ENCODE measurements at regions not wholly inside any gene's neighbourhood (a gene's known extent, or its start where the extent isn't known, plus 50 kb on each side); places are given as distances from the start of the nearest gene placed in this dataset.
"Not testable (repeated sequence)": the region's sequence is repeated elsewhere in the genome, so short reads cannot be mapped to it uniquely, and the experiment has no call there.

GRCh38 chr2:167781629-167782028 is 465.8 kb downstream of the STK39 start:
- TF ChIP-seq, protein P1, sequence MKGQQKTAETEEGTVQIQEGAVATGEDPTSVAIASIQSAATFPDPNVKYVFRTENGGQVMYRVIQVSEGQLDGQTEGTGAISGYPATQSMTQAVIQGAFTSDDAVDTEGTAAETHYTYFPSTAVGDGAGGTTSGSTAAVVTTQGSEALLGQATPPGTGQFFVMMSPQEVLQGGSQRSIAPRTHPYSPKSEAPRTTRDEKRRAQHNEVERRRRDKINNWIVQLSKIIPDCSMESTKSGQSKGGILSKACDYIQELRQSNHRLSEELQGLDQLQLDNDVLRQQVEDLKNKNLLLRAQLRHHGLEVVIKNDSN (IDR thresholded peaks at IDR 0.05; ENCODE audit: borderline replicate concordance, low read depth): not testable (repeated sequence)
- not testable (repeated sequence) for TF ChIP-seq EP300 (IDR thresholded peaks at IDR 0.05; ENCODE audit: borderline replicate concordance in 1 of 2, low read depth in 1 of 2, low read length in 1 of 2); CTCF (IDR thresholded peaks at IDR 0.05); POLR2AphosphoS5 (IDR thresholded peaks at IDR 0.05; ENCODE audit: low read depth, low read length); FOXM1 (IDR thresholded peaks at IDR 0.05; ENCODE audit: low read depth); MXI1 (IDR thresholded peaks at IDR 0.05; ENCODE audit: low read depth, low read length); EZH2phosphoT487 (IDR thresholded peaks at IDR 0.05; ENCODE audit: borderline replicate concordance, low read depth); CHD2 (IDR thresholded peaks at IDR 0.05; ENCODE audit: low read length, partially characterized antibody); JUND (IDR thresholded peaks at IDR 0.05); REST (IDR thresholded peaks at IDR 0.05; ENCODE audit: low read depth, low read length); SMC3 (IDR thresholded peaks at IDR 0.05; ENCODE audit: low read depth, low read length)

Measured in SK-N-SH (cell line).